Osteocyte (in vitro differentiated cells): ENCODE measurements at regions not wholly inside any gene's neighbourhood (a gene's known extent, or its start where the extent isn't known, plus 50 kb on each side); places are given as distances from the start of the nearest gene placed in this dataset.

Experiments
- DNase-seq: peaks from one replicate; pipeline ENCODE4 v3.0.0; 2021; ENCODE audit warnings: mixed read lengths; ENCODE audit not compliant: unreplicated experiment; ENCODE audit errors: extremely low spot score
- H3K27ac Mint-ChIP-seq: one replicate; pipeline ENCODE4 v1.8.0; 2021; ENCODE audit warnings: mild to moderate bottlenecking, mixed read lengths; ENCODE audit not compliant: unreplicated experiment
- H3K27me3 Mint-ChIP-seq: one replicate; pipeline ENCODE4 v1.8.0; 2021; ENCODE audit warnings: mixed read lengths; ENCODE audit not compliant: unreplicated experiment
- H3K36me3 Mint-ChIP-seq: one replicate; pipeline ENCODE4 v1.8.0; 2021; ENCODE audit warnings: mixed read lengths; ENCODE audit not compliant: unreplicated experiment
- H3K4me1 Mint-ChIP-seq: one replicate; pipeline ENCODE4 v1.8.0; 2021; ENCODE audit warnings: mixed read lengths; ENCODE audit not compliant: unreplicated experiment
- H3K4me3 Mint-ChIP-seq: one replicate; pipeline ENCODE4 v1.8.0; 2021; ENCODE audit warnings: mild to moderate bottlenecking, moderate library complexity, mixed read lengths; ENCODE audit not compliant: unreplicated experiment
- H3K9me3 Mint-ChIP-seq: one replicate; pipeline ENCODE4 v1.8.0; 2021; ENCODE audit warnings: mixed read lengths; ENCODE audit not compliant: unreplicated experiment
- TF ChIP-seq, protein P1 (sequence below): fragments of 200-600 bp; sonication (generic); IDR thresholded peaks from 2 replicates; pipeline ENCODE4 v1.5.0; 2021; ENCODE audit warnings: antibody characterized with exemption, mild to moderate bottlenecking, moderate library complexity

DNA sequence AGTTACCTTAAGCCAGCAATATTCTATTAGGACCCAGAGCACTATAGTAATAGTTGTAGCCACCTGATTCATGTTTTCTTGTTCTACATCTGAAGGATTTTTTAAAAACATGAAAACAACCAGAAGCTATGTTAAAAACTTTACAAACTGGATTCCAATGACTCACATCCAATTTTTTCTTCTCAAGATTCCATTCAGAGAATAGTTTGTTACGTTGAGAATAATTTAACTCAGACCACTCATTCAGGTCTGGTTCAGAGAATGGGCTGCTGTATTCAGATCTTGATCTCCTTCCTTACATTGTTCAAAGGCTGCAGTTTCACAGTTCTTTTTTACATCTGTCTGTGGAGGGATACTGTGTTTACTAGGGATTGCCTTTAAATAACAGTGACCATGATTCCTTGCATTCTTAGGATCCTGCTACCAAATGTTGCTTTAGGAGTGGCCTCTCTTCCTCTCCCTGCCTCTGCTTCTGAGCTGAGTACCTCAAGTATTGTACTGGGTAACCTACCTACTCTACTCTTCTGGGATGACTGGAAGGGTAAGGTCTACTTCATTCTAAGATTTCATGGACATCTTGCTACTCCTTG is 448.0 kb upstream of the FBXO33 start:
- Mint-ChIP-seq H3K9me3 (peaks cover 4% of the 10 kb centered on the region), H3K4me3 (no peak overlapping the region), H3K36me3 (no peaks in the 10 kb centered on the region), H3K4me1 (no peaks in the 10 kb centered on the region), H3K27me3 (no peaks in the 10 kb centered on the region), H3K27ac (no peak overlapping the region)
- TF ChIP-seq, protein P1, sequence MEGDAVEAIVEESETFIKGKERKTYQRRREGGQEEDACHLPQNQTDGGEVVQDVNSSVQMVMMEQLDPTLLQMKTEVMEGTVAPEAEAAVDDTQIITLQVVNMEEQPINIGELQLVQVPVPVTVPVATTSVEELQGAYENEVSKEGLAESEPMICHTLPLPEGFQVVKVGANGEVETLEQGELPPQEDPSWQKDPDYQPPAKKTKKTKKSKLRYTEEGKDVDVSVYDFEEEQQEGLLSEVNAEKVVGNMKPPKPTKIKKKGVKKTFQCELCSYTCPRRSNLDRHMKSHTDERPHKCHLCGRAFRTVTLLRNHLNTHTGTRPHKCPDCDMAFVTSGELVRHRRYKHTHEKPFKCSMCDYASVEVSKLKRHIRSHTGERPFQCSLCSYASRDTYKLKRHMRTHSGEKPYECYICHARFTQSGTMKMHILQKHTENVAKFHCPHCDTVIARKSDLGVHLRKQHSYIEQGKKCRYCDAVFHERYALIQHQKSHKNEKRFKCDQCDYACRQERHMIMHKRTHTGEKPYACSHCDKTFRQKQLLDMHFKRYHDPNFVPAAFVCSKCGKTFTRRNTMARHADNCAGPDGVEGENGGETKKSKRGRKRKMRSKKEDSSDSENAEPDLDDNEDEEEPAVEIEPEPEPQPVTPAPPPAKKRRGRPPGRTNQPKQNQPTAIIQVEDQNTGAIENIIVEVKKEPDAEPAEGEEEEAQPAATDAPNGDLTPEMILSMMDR, result no peak
- no peak for DNase-seq

DNA sequence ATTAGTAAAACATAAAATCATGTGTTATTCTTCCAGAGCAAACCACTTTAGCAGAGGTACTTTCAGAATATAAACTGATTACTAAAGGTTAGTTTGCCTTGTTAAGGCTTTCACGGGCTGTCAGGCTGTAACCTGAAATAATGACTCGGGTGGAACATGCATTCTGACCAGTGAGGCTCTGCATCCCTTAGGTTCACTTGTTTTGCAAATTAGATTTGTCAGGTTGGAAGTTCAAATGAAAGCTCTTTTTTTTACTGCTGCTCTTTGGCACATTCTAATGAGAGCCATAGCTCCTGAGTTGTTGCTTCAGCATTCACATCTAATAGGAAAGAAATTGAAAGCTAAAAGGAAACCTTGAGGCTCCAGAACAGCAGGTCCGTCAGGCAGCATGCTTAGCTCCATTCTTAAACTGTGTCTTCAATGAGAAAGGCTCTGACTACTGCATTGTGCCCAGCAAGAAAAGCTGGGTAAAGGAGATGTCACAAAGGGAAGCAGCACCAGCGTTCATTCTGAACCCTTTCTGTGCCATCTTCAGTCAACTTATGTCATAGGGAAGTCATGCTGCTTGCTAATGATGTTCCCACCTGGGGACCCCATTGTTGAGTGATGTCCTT is 445.5 kb upstream of the FBXO33 start:
- H3K36me3 Mint-ChIP-seq, result no peaks in the 10 kb centered on the region
- no peaks in the 10 kb centered on the region for H3K27me3 Mint-ChIP-seq

DNA sequence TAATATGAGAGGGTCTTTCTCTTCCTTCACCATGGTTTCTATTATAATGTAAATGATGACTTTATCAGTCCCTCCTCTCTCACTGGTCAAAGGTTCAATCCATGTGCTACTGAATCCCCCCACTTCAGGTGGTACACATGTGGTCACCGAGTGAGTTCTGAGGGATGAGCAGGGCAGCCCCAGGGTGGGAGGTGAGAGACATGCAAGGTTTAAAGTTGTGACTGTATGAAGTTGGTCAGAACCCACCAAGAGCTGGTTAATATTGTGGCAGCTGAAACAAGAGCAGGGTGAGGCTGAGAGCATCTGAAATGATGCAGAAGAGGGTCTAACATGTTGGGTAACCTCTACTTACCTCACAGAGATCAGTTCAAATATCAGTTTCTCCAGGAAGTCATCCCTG is 444.7 kb upstream of the FBXO33 start:
- TF ChIP-seq, protein P1, result no peak
- H3K36me3 Mint-ChIP-seq, result no peaks in the 10 kb centered on the region
- H3K4me1 Mint-ChIP-seq, result no peaks in the 10 kb centered on the region
- no peak for DNase-seq
- no peaks in the 10 kb centered on the region for H3K27me3 Mint-ChIP-seq
- H3K27ac Mint-ChIP-seq, result no peak overlapping the region
- no peak overlapping the region for H3K4me3 Mint-ChIP-seq
- no peaks in the 10 kb centered on the region for H3K9me3 Mint-ChIP-seq

More for the DNA sequence above, 445.5 kb upstream of the FBXO33 start:
- no peak for DNase-seq
- TF ChIP-seq, protein P1, result no peak
- no peak overlapping the region for H3K4me3 Mint-ChIP-seq
- H3K4me1 Mint-ChIP-seq, result no peaks in the 10 kb centered on the region
- no peaks in the 10 kb centered on the region for H3K9me3 Mint-ChIP-seq
- H3K27ac Mint-ChIP-seq, result no peak overlapping the region

DNA sequence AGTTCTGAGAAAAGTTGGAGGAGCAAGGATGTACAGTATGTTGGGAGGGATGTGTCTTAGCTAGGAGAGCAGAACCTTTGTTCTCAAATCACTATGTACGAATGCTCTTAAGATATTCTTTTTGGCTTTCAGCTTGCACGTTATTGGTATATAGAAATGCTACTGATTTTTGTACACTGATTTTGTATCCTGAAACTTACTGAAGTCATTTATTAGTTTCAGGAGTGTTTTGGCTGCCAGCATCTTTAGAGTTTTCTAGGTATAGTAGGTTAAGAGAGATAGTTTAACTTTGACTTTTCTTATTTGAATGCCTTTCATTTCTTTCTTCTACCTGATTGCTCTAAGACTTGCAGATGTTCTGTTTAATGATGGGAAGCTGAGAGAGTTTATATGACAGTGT is 442.8 kb upstream of the FBXO33 start:
- Mint-ChIP-seq H3K9me3 (no peaks in the 10 kb centered on the region), H3K36me3 (no peaks in the 10 kb centered on the region), H3K4me3 (no peak overlapping the region), H3K27ac (no peak overlapping the region), H3K4me1 (no peaks in the 10 kb centered on the region), H3K27me3 (no peaks in the 10 kb centered on the region)
- TF ChIP-seq, protein P1, result no peak
- DNase-seq, result no peak

DNA sequence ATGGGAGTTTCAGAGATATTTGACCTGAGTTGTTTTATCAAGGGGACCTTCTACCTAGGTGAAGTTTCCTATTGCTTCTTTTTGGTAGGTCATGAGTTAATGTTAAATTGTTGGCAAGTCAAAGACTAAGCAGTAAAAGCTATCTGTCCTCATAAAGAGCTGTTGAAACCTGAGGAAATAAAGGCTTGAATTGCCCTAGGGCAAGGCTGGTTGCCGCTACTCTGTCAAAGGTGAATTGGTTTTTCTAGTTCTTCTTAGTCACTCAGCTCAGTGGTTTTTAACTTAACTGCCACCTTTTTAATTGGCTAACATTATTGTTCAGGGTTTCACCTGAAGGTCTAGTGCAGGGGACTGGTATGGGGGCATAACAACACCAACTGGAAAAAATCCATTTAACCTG is 441.6 kb upstream of the FBXO33 start:
- no peak overlapping the region for H3K27ac Mint-ChIP-seq
- TF ChIP-seq, protein P1, result no peak
- H3K27me3 Mint-ChIP-seq, result no peaks in the 10 kb centered on the region
- no peak overlapping the region for H3K4me3 Mint-ChIP-seq
- no peak for DNase-seq
- no peaks in the 10 kb centered on the region for H3K4me1 Mint-ChIP-seq
- no peaks in the 10 kb centered on the region for H3K36me3 Mint-ChIP-seq
- H3K9me3 Mint-ChIP-seq, result no peaks in the 10 kb centered on the region
